CD14-positive monocyte (primary cell): ENCODE measurements at regions not wholly inside any gene's neighbourhood (a gene's known extent, or its start where the extent isn't known, plus 50 kb on each side); places are given as distances from the start of the nearest gene placed in this dataset.

Experiments used
- DNase-seq, 3 donors: peaks; one replicate each; pipeline ENCODE4 v3.0.0-alpha.2; 2011 to 2022
- H2AFZ ChIP-seq: 2 replicates; pipeline ENCODE4 v1.6.0; 2012; ENCODE audit warnings: mild to moderate bottlenecking, low read depth, low read length, inconsistent platforms; ENCODE audit not compliant: insufficient read depth, poor library complexity, severe bottlenecking
- H3K27ac ChIP-seq, 2 donors: 1 replicate in 1 of 2; 2 replicates in 1 of 2; pipeline ENCODE4 v1.5.1; 2012 to 2013; ENCODE audit warnings: low read length in 2 of 2, control low read depth in 1 of 2, inconsistent platforms in 1 of 2, low read depth in 1 of 2, mild to moderate bottlenecking in 1 of 2
- H3K27me3 ChIP-seq, 2 donors: one replicate each; pipeline versions ENCODE4 v1.6.0 to v1.6.1; 2011 to 2013; ENCODE audit warnings: low read length in 2 of 2; ENCODE audit not compliant: control insufficient read depth in 2 of 2, insufficient read depth in 2 of 2
- H3K36me3 ChIP-seq, 2 donors: replicated peaks in 1 of 2; 1 replicate in 1 of 2; 2 replicates in 1 of 2; pipeline versions ENCODE4 v1.5.1 to v1.6.1; 2012 to 2013; ENCODE audit warnings: low read length in 2 of 2, control low read depth in 1 of 2, inconsistent platforms in 1 of 2, mild to moderate bottlenecking in 1 of 2; ENCODE audit not compliant: insufficient read depth in 2 of 2, control insufficient read depth in 1 of 2
- H3K4me1 ChIP-seq, 2 donors: 1 replicate in 1 of 2; 2 replicates in 1 of 2; pipeline versions ENCODE4 v1.5.1 to v1.6.1; 2012 to 2013; ENCODE audit warnings: low read length in 2 of 2, control low read depth in 1 of 2, inconsistent platforms in 1 of 2, mild to moderate bottlenecking in 1 of 2, moderate library complexity in 1 of 2; ENCODE audit not compliant: insufficient read depth in 2 of 2, control insufficient read depth in 1 of 2
- H3K4me2 ChIP-seq: replicated peaks from 2 replicates; pipeline ENCODE3; 2012; ENCODE audit warnings: low read length, moderate library complexity, mild to moderate bottlenecking; ENCODE audit not compliant: poor library complexity, severe bottlenecking; ENCODE audit errors: extremely low read depth
- H3K4me3 ChIP-seq, 3 experiments: fragments of 200-600 bp in 1 of 3; sonication (generic) in 1 of 3; replicated peaks in 1 of 3; 1 replicate in 2 of 3; 2 replicates in 1 of 3; pipeline ENCODE4 v1.5.1; 2011 to 2013; ENCODE audit warnings: low read length in 3 of 3, mild to moderate bottlenecking in 3 of 3, control low read depth in 2 of 3, low read depth in 2 of 3, inconsistent platforms in 1 of 3, moderate library complexity in 1 of 3
- H3K79me2 ChIP-seq: 2 replicates; pipeline ENCODE4 v1.6.0; 2012; ENCODE audit warnings: mild to moderate bottlenecking, control low read depth, inconsistent platforms, low read length, moderate library complexity; ENCODE audit not compliant: insufficient read depth
- H3K9ac ChIP-seq: 2 replicates; pipeline ENCODE4 v1.6.0; 2017; ENCODE audit warnings: low read length, mild to moderate bottlenecking; ENCODE audit not compliant: insufficient read depth, poor library complexity, severe bottlenecking
- H3K9me3 ChIP-seq, 2 donors: replicated peaks in 1 of 2; 1 replicate in 1 of 2; 2 replicates in 1 of 2; pipeline versions ENCODE4 v1.5.1 to v1.6.1; 2012 to 2013; ENCODE audit warnings: low read length in 2 of 2, control low read depth in 1 of 2; ENCODE audit not compliant: control insufficient read depth in 1 of 2, insufficient read depth in 1 of 2
- H4K20me1 ChIP-seq: 2 replicates; pipeline ENCODE4 v1.6.0; 2012; ENCODE audit warnings: mild to moderate bottlenecking, low read length, control low read depth, moderate library complexity; ENCODE audit not compliant: insufficient read depth
- H3K27ac Mint-ChIP-seq, 7 donors: one replicate each; pipeline ENCODE4 v1.8.0; 2020; ENCODE audit warnings: mild to moderate bottlenecking in 7 of 7, mixed read lengths in 7 of 7, moderate library complexity in 6 of 7, inconsistent platforms in 2 of 7
- H3K27me3 Mint-ChIP-seq, 3 donors: one replicate each; pipeline ENCODE4 v1.8.0; 2021 to 2022; ENCODE audit warnings: low read depth in 3 of 3, mild to moderate bottlenecking in 3 of 3, mixed read lengths in 3 of 3, moderate library complexity in 3 of 3, inconsistent platforms in 1 of 3
- H3K36me3 Mint-ChIP-seq, 2 donors: one replicate each; pipeline ENCODE4 v1.8.0; 2020; ENCODE audit warnings: mixed read lengths in 2 of 2, inconsistent platforms in 1 of 2, mild to moderate bottlenecking in 1 of 2
- H3K4me1 Mint-ChIP-seq: one replicate; pipeline ENCODE4 v1.8.0; 2020; ENCODE audit warnings: mild to moderate bottlenecking, mixed read lengths
- H3K4me3 Mint-ChIP-seq, 2 donors: one replicate each; pipeline ENCODE4 v1.8.0; 2020; ENCODE audit warnings: mild to moderate bottlenecking in 2 of 2, mixed read lengths in 2 of 2, moderate library complexity in 1 of 2
- H3K9me3 Mint-ChIP-seq, 7 donors: one replicate each; pipeline ENCODE4 v1.8.0; 2020 to 2022; ENCODE audit warnings: mixed read lengths in 7 of 7, mild to moderate bottlenecking in 6 of 7, moderate library complexity in 6 of 7, inconsistent platforms in 2 of 7
- WGBS: methylation state at CpG from one replicate; pipeline ENCODE4 v1.1.5; 2013; ENCODE audit warnings: missing lambda C conversion rate; ENCODE audit not compliant: insufficient coverage; 5-methylcytosine and 5-hydroxymethylcytosine counted together
- intact Hi-C, 2 donors: fragments of 100-400 bp; cut with micrococcal nuclease; formaldehyde crosslinking; loops; one replicate each; pipeline versions ENCODE4 v1.15.0 to v1.15.1; 2023
- TF ChIP-seq, protein P1 (sequence below): fragments of 200-600 bp; IDR thresholded peaks from one replicate; pipeline ENCODE4 v1.8.0; 2022; ENCODE audit warnings: antibody characterized with exemption, mild to moderate bottlenecking

DNA sequence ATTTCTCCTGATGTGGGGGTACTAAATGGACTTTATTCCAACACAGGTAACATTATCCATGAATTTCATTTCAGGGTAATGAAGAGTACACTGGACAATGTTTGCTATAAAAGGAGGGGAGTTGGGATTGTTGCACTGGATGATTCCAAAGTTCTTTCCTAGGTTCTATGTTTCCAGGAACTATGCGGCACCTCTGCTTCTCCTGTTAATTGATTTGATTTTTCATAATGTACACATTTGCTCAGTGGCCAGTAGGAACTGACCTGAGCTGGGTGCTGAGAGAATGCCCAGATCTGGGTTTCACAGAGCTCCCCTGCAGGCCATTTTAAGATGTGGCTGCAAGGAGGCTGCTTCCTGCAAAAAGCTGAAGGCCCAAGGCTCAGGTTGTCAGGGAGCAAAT lies 171.7 kb downstream of the KLF13 start:
- TF ChIP-seq, protein P1, sequence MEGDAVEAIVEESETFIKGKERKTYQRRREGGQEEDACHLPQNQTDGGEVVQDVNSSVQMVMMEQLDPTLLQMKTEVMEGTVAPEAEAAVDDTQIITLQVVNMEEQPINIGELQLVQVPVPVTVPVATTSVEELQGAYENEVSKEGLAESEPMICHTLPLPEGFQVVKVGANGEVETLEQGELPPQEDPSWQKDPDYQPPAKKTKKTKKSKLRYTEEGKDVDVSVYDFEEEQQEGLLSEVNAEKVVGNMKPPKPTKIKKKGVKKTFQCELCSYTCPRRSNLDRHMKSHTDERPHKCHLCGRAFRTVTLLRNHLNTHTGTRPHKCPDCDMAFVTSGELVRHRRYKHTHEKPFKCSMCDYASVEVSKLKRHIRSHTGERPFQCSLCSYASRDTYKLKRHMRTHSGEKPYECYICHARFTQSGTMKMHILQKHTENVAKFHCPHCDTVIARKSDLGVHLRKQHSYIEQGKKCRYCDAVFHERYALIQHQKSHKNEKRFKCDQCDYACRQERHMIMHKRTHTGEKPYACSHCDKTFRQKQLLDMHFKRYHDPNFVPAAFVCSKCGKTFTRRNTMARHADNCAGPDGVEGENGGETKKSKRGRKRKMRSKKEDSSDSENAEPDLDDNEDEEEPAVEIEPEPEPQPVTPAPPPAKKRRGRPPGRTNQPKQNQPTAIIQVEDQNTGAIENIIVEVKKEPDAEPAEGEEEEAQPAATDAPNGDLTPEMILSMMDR = no peak
- DNase-seq = no peak
- Histone ChIP-seq H3K79me2 (no peaks in the 10 kb centered on the region), H3K27me3 (no peaks in the 10 kb centered on the region), H3K4me2 (no peak overlapping the region), H3K9me3 (no peaks in the 10 kb centered on the region), H3K27ac (no peak overlapping the region), H3K9ac (no peak overlapping the region), H3K36me3 (no peaks in the 10 kb centered on the region), H4K20me1 (no peaks in the 10 kb centered on the region), H3K4me1 (no peaks in the 10 kb centered on the region), H3K4me3 (no peak overlapping the region), H2AFZ (no peak overlapping the region)
- peaks cover 0 to 3% (median 0%) of the 10 kb centered on the region in 7 donors for H3K9me3 Mint-ChIP-seq
- H3K36me3 Mint-ChIP-seq = no peaks in the 10 kb centered on the region
- 100% methylated on average over 1 of the region's 1 CpG for WGBS
- peaks cover 3% of the 10 kb centered on the region for H3K4me1 Mint-ChIP-seq
- intact Hi-C loops = no loop called here
- no peak overlapping the region for H3K27ac Mint-ChIP-seq
- H3K27me3 Mint-ChIP-seq = peaks cover 9 to 15% (median 14%) of the 10 kb centered on the region in 3 donors
- no peak overlapping the region for H3K4me3 Mint-ChIP-seq

DNA sequence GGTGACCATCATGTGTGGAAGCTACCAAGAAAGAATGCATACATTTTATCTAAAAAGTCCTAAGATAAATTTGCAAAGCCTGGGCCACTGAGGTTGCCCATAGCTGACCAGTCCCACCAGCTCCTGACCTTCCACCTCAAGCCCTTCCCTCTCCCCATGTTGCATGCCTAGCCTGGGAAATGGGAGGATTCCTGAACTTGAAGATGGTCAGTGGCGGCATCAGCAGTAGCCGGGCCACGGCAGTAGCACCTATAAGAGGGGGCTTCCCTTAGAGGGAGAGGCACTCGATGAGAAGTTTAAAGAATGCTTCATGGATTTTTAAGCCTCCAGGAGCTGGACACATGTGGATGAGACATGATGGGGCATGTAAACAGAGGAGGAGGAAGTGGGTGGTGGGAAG lies 172.1 kb downstream of the KLF13 start:
- H2AFZ ChIP-seq = no peak overlapping the region
- H3K4me3 ChIP-seq = no peak overlapping the region
- no peaks in the 10 kb centered on the region for H3K9me3 ChIP-seq
- DNase-seq = no peak
- no peak overlapping the region for H3K27ac ChIP-seq
- no peaks in the 10 kb centered on the region for H3K79me2 ChIP-seq
- H3K4me3 Mint-ChIP-seq = no peak overlapping the region
- intact Hi-C loops = no loop called here
- no peaks in the 10 kb centered on the region for H3K27me3 ChIP-seq
- peaks cover 3% of the 10 kb centered on the region for H3K4me1 Mint-ChIP-seq
- H3K4me1 ChIP-seq = no peaks in the 10 kb centered on the region
- H3K27me3 Mint-ChIP-seq = peaks cover 9 to 15% (median 14%) of the 10 kb centered on the region in 3 donors
- 98% methylated on average over 4 of the region's 4 CpGs for WGBS
- H3K36me3 ChIP-seq = no peaks in the 10 kb centered on the region
- TF ChIP-seq, protein P1 = no peak
- peak overlapping the region in 1 of 7 donors; percentile 50 for H3K27ac Mint-ChIP-seq
- H3K9me3 Mint-ChIP-seq = peaks cover 0 to 3% (median 0%) of the 10 kb centered on the region in 7 donors
- no peak overlapping the region for H3K4me2 ChIP-seq
- no peak overlapping the region for H3K9ac ChIP-seq
- no peaks in the 10 kb centered on the region for H4K20me1 ChIP-seq
- H3K36me3 Mint-ChIP-seq = no peaks in the 10 kb centered on the region
